GM23338 (cell line): ENCODE measurements at regions not wholly inside any gene's neighbourhood (a gene's known extent, or its start where the extent isn't known, plus 50 kb on each side); places are given as distances from the start of the nearest gene placed in this dataset.
"Not testable (repeated sequence)": the region's sequence is repeated elsewhere in the genome, so short reads cannot be mapped to it uniquely, and the experiment has no call there.

Experiments
- ATAC-seq: fragments of 200-7000 bp; cut with Tn5 transposase; 3 replicates; pipeline ENCODE4 v1.9.1; 2020
- DNase-seq: peaks from one replicate; pipeline ENCODE4 v3.0.0-alpha.2; 2015; ENCODE audit warnings: low spot score
- H2AFZ ChIP-seq: fragments of 200-600 bp; sonication (generic); 2 replicates; pipeline ENCODE4 v1.8.0; 2016; ENCODE audit warnings: antibody characterized with exemption, mild to moderate bottlenecking, moderate library complexity
- H3F3A ChIP-seq: fragments of 200-600 bp; sonication (generic); replicated peaks from 2 replicates; pipeline ENCODE4 v1.8.0; 2017; ENCODE audit warnings: antibody characterized with exemption, mixed run types, low read depth
- H3K27ac ChIP-seq: fragments of 200-600 bp; sonication (generic); 2 replicates; pipeline ENCODE4 v1.6.1; 2016; ENCODE audit warnings: low read depth
- H3K27me3 ChIP-seq: fragments of 200-600 bp; sonication (generic); 2 replicates; pipeline ENCODE4 v1.8.0; 2016; ENCODE audit warnings: mild to moderate bottlenecking, mixed run types, moderate library complexity; ENCODE audit not compliant: insufficient read depth
- H3K36me3 ChIP-seq: fragments of 200-600 bp; sonication (generic); 2 replicates; pipeline ENCODE4 v1.8.0; 2016; ENCODE audit warnings: mild to moderate bottlenecking; ENCODE audit not compliant: insufficient read depth
- H3K4me1 ChIP-seq: fragments of 200-600 bp; sonication (generic); 2 replicates; pipeline ENCODE4 v1.8.0; 2016; ENCODE audit warnings: mild to moderate bottlenecking, moderate library complexity; ENCODE audit not compliant: insufficient read depth
- H3K4me2 ChIP-seq: fragments of 200-600 bp; sonication (generic); 2 replicates; pipeline ENCODE4 v1.7.1; 2017; ENCODE audit warnings: mixed run types
- H3K4me3 ChIP-seq: fragments of 200-600 bp; sonication (generic); 2 replicates; pipeline ENCODE4 v1.6.1; 2016; ENCODE audit warnings: mixed run types
- H3K79me2 ChIP-seq: fragments of 200-600 bp; sonication (generic); replicated peaks from 2 replicates; pipeline ENCODE4 v1.8.0; 2017; ENCODE audit warnings: mild to moderate bottlenecking; ENCODE audit not compliant: insufficient read depth
- H3K9me2 ChIP-seq: fragments of 200-600 bp; sonication (generic); 2 replicates; pipeline ENCODE4 v1.8.0; 2017; ENCODE audit not compliant: insufficient read depth
- H4K20me1 ChIP-seq: fragments of 200-600 bp; sonication (generic); replicated peaks from 2 replicates; pipeline ENCODE4 v1.8.0; 2017; ENCODE audit warnings: mild to moderate bottlenecking; ENCODE audit not compliant: insufficient read depth
- H3K27ac Mint-ChIP-seq: 2 replicates; pipeline ENCODE4 v1.8.0; 2020; ENCODE audit warnings: inconsistent platforms, mild to moderate bottlenecking, moderate library complexity, mixed read lengths
- H3K27me3 Mint-ChIP-seq: 3 replicates; pipeline ENCODE4 v1.8.0; 2022; ENCODE audit warnings: low read depth, mild to moderate bottlenecking, moderate library complexity, mixed read lengths, inconsistent platforms; ENCODE audit not compliant: insufficient read depth, poor library complexity
- H3K36me3 Mint-ChIP-seq: 3 replicates; pipeline ENCODE4 v1.8.0; 2021; ENCODE audit warnings: low read depth, mild to moderate bottlenecking, inconsistent platforms, moderate library complexity, mixed read lengths
- H3K4me1 Mint-ChIP-seq: 3 replicates; pipeline ENCODE4 v1.8.0; 2020; ENCODE audit warnings: mild to moderate bottlenecking, inconsistent platforms, mixed read lengths
- H3K4me3 Mint-ChIP-seq: 3 replicates; pipeline ENCODE4 v1.8.0; 2021; ENCODE audit warnings: moderate library complexity, mild to moderate bottlenecking, inconsistent platforms, mixed read lengths
- H3K9me3 Mint-ChIP-seq: 3 replicates; pipeline ENCODE4 v1.8.0; 2020; ENCODE audit warnings: moderate library complexity, mild to moderate bottlenecking, inconsistent platforms, mixed read lengths
- CREB1 ChIP-seq: fragments of 250-450 bp; sonication (Bioruptor Pico); IDR thresholded peaks from 2 replicates; pipeline ENCODE4 v1.5.0; 2020; ENCODE audit warnings: low read depth, mild to moderate bottlenecking, moderate library complexity
- EZH2 ChIP-seq: fragments of 200-600 bp; sonication (generic); IDR thresholded peaks from one replicate; pipeline ENCODE4 v1.8.0; 2017; ENCODE audit warnings: antibody characterized with exemption, mild to moderate bottlenecking, low read depth; ENCODE audit not compliant: unreplicated experiment
- JUNB ChIP-seq: IDR thresholded peaks from one replicate; pipeline ENCODE4 v1.6.1; 2016; ENCODE audit warnings: antibody characterized with exemption; ENCODE audit not compliant: unreplicated experiment
- NANOG ChIP-seq: IDR thresholded peaks from 2 replicates; pipeline ENCODE4 v1.6.1; 2016; ENCODE audit warnings: antibody characterized with exemption, borderline replicate concordance
- POLR2AphosphoS5 ChIP-seq: IDR thresholded peaks from 2 replicates; pipeline ENCODE4 v1.6.1; 2016; ENCODE audit warnings: antibody characterized with exemption, low read depth
- ZNF114 ChIP-seq: fragments of 250-450 bp; sonication (Bioruptor Pico); IDR thresholded peaks from 2 replicates; pipeline ENCODE4 v1.5.0; 2020; ENCODE audit warnings: mild to moderate bottlenecking, moderate library complexity
- ZNF331 ChIP-seq: fragments of 250-450 bp; sonication (Bioruptor Pico); IDR thresholded peaks from 2 replicates; pipeline ENCODE4 v1.5.0; 2020; ENCODE audit warnings: low read depth, mild to moderate bottlenecking, moderate library complexity
- TF ChIP-seq, protein P1 (sequence below): fragments of 250-450 bp; sonication (Bioruptor Pico); IDR thresholded peaks from 2 replicates; pipeline ENCODE4 v1.5.0; 2020; ENCODE audit warnings: mild to moderate bottlenecking, moderate library complexity
- TF ChIP-seq, protein P2 (sequence below): IDR thresholded peaks from 2 replicates; pipeline ENCODE4 v1.6.1; 2016; ENCODE audit warnings: antibody characterized with exemption
- TF ChIP-seq, protein P3 (sequence below): IDR thresholded peaks from one replicate; pipeline ENCODE4 v1.6.1; 2018; ENCODE audit warnings: antibody characterized with exemption; ENCODE audit not compliant: unreplicated experiment
- TF ChIP-seq, protein P4 (sequence below), 2 experiments: fragments of 200-600 bp in 1 of 2; sonication (generic) in 1 of 2; conservative IDR thresholded peaks; 2 replicates each; pipeline versions ENCODE4 v1.5.1 to v1.6.1; 2016 to 2017; ENCODE audit warnings: antibody characterized with exemption in 2 of 2, low read depth in 2 of 2, mild to moderate bottlenecking in 2 of 2, moderate library complexity in 1 of 2

DNA sequence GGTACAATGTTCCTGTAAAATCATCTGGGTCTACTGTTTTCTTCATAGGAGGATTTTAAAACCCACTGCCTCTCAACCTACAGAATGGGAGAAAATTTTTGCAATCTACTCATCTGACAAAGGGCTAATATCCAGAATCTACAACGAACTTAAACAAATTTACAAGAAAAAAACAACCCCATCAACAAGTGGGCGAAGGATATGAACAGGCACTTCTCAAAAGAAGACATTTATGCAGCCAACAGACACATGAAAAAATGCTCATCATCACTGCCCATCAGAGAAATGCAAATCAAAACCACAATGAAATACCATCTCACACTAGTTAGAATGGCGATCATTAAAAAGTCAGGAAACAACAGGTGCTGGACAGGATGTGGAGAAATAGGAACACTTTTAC is 83.2 kb downstream of the HMGB3 start:
- H3K27me3 Mint-ChIP-seq, H3K27ac ChIP-seq, DNase-seq, H3K9me2 ChIP-seq, H3K4me1 ChIP-seq, H3F3A ChIP-seq, H4K20me1 ChIP-seq, H3K79me2 ChIP-seq, H3K27me3 ChIP-seq, H3K4me3 Mint-ChIP-seq, ATAC-seq, H3K9me3 Mint-ChIP-seq, H3K4me3 ChIP-seq, H3K4me1 Mint-ChIP-seq, H3K4me2 ChIP-seq, H3K36me3 Mint-ChIP-seq, H2AFZ ChIP-seq, H3K27ac Mint-ChIP-seq, H3K36me3 ChIP-seq: not testable (repeated sequence)

DNA sequence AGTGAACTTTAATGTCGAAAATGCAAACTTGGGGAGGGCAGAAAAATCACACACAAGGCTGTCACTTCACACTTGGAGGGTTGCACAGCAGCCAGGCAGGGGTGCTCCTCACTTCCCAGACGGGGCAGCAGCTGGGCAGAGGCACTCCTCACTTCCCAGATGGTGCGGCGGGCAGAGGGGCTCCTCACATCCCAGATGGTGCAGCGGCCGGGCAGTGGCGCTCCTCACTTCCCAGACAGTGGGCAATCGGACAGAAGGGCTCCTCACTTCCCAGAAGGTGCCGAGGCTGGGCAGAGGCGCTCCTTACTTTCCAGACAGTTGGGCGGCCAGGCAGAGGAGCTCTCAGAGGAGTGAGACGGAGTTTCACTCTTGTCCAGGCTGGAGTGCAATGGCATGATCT is 90.6 kb downstream of the HMGB3 start:
- H3K36me3 Mint-ChIP-seq, result no peaks in the 10 kb centered on the region
- H3K36me3 ChIP-seq, result no peaks in the 10 kb centered on the region
- peaks cover 5% of the 10 kb centered on the region for H3K27me3 Mint-ChIP-seq
- no peaks in the 10 kb centered on the region for H3K27me3 ChIP-seq
- no peaks in the 10 kb centered on the region for H3K9me2 ChIP-seq
- H3K9me3 Mint-ChIP-seq, result no peaks in the 10 kb centered on the region
- H3K4me3 Mint-ChIP-seq, result no peak overlapping the region
- H3K4me1 Mint-ChIP-seq, result no peaks in the 10 kb centered on the region; the same call in 2 of the 3 replicates
- no peak overlapping the region for H2AFZ ChIP-seq
- DNase-seq, result no peak
- no peak overlapping the region for H3K27ac ChIP-seq
- no peaks in the 10 kb centered on the region for H3K79me2 ChIP-seq
- no peak for ATAC-seq
- H3F3A ChIP-seq, result no peaks in the 10 kb centered on the region
- no peaks in the 10 kb centered on the region for H3K4me1 ChIP-seq
- H4K20me1 ChIP-seq, result no peaks in the 10 kb centered on the region
- H3K27ac Mint-ChIP-seq, result no peak overlapping the region
- H3K4me3 ChIP-seq, result no peak overlapping the region
- no peak overlapping the region for H3K4me2 ChIP-seq
- TF ChIP-seq ZNF331 (CRISPR knock-in tag), result no peak
- TF ChIP-seq EZH2, result no peak
- TF ChIP-seq, protein P1, sequence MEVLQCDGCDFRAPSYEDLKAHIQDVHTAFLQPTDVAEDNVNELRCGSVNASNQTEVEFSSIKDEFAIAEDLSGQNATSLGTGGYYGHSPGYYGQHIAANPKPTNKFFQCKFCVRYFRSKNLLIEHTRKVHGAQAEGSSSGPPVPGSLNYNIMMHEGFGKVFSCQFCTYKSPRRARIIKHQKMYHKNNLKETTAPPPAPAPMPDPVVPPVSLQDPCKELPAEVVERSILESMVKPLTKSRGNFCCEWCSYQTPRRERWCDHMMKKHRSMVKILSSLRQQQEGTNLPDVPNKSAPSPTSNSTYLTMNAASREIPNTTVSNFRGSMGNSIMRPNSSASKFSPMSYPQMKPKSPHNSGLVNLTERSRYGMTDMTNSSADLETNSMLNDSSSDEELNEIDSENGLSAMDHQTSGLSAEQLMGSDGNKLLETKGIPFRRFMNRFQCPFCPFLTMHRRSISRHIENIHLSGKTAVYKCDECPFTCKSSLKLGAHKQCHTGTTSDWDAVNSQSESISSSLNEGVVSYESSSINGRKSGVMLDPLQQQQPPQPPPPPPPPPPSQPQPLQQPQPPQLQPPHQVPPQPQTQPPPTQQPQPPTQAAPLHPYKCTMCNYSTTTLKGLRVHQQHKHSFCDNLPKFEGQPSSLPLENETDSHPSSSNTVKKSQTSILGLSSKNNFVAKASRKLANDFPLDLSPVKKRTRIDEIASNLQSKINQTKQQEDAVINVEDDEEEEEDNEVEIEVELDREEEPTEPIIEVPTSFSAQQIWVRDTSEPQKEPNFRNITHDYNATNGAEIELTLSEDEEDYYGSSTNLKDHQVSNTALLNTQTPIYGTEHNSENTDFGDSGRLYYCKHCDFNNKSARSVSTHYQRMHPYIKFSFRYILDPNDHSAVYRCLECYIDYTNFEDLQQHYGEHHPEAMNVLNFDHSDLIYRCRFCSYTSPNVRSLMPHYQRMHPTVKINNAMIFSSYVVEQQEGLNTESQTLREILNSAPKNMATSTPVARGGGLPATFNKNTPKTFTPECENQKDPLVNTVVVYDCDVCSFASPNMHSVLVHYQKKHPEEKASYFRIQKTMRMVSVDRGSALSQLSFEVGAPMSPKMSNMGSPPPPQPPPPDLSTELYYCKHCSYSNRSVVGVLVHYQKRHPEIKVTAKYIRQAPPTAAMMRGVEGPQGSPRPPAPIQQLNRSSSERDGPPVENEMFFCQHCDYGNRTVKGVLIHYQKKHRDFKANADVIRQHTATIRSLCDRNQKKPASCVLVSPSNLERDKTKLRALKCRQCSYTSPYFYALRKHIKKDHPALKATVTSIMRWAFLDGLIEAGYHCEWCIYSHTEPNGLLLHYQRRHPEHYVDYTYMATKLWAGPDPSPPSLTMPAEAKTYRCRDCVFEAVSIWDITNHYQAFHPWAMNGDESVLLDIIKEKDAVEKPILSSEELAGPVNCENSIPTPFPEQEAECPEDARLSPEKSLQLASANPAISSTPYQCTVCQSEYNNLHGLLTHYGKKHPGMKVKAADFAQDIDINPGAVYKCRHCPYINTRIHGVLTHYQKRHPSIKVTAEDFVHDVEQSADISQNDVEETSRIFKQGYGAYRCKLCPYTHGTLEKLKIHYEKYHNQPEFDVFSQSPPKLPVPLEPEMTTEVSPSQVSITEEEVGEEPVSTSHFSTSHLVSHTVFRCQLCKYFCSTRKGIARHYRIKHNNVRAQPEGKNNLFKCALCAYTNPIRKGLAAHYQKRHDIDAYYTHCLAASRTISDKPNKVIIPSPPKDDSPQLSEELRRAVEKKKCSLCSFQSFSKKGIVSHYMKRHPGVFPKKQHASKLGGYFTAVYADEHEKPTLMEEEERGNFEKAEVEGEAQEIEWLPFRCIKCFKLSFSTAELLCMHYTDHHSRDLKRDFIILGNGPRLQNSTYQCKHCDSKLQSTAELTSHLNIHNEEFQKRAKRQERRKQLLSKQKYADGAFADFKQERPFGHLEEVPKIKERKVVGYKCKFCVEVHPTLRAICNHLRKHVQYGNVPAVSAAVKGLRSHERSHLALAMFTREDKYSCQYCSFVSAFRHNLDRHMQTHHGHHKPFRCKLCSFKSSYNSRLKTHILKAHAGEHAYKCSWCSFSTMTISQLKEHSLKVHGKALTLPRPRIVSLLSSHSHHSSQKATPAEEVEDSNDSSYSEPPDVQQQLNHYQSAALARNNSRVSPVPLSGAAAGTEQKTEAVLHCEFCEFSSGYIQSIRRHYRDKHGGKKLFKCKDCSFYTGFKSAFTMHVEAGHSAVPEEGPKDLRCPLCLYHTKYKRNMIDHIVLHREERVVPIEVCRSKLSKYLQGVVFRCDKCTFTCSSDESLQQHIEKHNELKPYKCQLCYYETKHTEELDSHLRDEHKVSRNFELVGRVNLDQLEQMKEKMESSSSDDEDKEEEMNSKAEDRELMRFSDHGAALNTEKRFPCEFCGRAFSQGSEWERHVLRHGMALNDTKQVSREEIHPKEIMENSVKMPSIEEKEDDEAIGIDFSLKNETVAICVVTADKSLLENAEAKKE, result no peak
- no peak for TF ChIP-seq JUNB
- no peak for TF ChIP-seq ZNF114
- TF ChIP-seq, protein P2, sequence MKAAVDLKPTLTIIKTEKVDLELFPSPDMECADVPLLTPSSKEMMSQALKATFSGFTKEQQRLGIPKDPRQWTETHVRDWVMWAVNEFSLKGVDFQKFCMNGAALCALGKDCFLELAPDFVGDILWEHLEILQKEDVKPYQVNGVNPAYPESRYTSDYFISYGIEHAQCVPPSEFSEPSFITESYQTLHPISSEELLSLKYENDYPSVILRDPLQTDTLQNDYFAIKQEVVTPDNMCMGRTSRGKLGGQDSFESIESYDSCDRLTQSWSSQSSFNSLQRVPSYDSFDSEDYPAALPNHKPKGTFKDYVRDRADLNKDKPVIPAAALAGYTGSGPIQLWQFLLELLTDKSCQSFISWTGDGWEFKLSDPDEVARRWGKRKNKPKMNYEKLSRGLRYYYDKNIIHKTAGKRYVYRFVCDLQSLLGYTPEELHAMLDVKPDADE, result no peak
- no peak for TF ChIP-seq CREB1 (CRISPR knock-in tag)
- TF ChIP-seq, protein P3, sequence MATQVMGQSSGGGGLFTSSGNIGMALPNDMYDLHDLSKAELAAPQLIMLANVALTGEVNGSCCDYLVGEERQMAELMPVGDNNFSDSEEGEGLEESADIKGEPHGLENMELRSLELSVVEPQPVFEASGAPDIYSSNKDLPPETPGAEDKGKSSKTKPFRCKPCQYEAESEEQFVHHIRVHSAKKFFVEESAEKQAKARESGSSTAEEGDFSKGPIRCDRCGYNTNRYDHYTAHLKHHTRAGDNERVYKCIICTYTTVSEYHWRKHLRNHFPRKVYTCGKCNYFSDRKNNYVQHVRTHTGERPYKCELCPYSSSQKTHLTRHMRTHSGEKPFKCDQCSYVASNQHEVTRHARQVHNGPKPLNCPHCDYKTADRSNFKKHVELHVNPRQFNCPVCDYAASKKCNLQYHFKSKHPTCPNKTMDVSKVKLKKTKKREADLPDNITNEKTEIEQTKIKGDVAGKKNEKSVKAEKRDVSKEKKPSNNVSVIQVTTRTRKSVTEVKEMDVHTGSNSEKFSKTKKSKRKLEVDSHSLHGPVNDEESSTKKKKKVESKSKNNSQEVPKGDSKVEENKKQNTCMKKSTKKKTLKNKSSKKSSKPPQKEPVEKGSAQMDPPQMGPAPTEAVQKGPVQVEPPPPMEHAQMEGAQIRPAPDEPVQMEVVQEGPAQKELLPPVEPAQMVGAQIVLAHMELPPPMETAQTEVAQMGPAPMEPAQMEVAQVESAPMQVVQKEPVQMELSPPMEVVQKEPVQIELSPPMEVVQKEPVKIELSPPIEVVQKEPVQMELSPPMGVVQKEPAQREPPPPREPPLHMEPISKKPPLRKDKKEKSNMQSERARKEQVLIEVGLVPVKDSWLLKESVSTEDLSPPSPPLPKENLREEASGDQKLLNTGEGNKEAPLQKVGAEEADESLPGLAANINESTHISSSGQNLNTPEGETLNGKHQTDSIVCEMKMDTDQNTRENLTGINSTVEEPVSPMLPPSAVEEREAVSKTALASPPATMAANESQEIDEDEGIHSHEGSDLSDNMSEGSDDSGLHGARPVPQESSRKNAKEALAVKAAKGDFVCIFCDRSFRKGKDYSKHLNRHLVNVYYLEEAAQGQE, result no peak
- no peak for TF ChIP-seq POLR2AphosphoS5
- no peak for TF ChIP-seq NANOG
- TF ChIP-seq, protein P4, sequence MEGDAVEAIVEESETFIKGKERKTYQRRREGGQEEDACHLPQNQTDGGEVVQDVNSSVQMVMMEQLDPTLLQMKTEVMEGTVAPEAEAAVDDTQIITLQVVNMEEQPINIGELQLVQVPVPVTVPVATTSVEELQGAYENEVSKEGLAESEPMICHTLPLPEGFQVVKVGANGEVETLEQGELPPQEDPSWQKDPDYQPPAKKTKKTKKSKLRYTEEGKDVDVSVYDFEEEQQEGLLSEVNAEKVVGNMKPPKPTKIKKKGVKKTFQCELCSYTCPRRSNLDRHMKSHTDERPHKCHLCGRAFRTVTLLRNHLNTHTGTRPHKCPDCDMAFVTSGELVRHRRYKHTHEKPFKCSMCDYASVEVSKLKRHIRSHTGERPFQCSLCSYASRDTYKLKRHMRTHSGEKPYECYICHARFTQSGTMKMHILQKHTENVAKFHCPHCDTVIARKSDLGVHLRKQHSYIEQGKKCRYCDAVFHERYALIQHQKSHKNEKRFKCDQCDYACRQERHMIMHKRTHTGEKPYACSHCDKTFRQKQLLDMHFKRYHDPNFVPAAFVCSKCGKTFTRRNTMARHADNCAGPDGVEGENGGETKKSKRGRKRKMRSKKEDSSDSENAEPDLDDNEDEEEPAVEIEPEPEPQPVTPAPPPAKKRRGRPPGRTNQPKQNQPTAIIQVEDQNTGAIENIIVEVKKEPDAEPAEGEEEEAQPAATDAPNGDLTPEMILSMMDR (conservative IDR thresholded peaks at IDR 0.05; ENCODE audit: low read depth in 2 of 2), result no peak
